Neural cell (in vitro differentiated cells): ENCODE measurements at regions not wholly inside any gene's neighbourhood (a gene's known extent, or its start where the extent isn't known, plus 50 kb on each side); places are given as distances from the start of the nearest gene placed in this dataset.

ENCODE experiments used
- EP300 ChIP-seq: fragments of 450-650 bp; conservative IDR thresholded peaks from 2 replicates; pipeline ENCODE4 v1.6.1; 2014; ENCODE audit warnings: antibody characterized with exemption, mild to moderate bottlenecking, moderate library complexity; ENCODE audit not compliant: poor library complexity, severe bottlenecking
- EZH2 ChIP-seq: fragments of 200-600, 300-800 bp; shearing (Covaris generic), sonication (generic); IDR thresholded peaks from 2 replicates; pipeline ENCODE4 v1.6.1; 2014; ENCODE audit warnings: antibody characterized with exemption, low read length, borderline replicate concordance, mild to moderate bottlenecking; ENCODE audit not compliant: insufficient read depth, poor library complexity, severe bottlenecking
- MXI1 ChIP-seq: fragments of 450-650 bp; conservative IDR thresholded peaks from 2 replicates; pipeline ENCODE4 v1.6.1; 2014; ENCODE audit warnings: antibody characterized with exemption, mild to moderate bottlenecking; ENCODE audit not compliant: poor library complexity, severe bottlenecking
- POLR2AphosphoS5 ChIP-seq: IDR thresholded peaks from 2 replicates; pipeline ENCODE4 v1.6.1; 2012
- SMC3 ChIP-seq: fragments of 450-650 bp; conservative IDR thresholded peaks from 2 replicates; pipeline ENCODE4 v1.6.1; 2014; ENCODE audit warnings: antibody characterized with exemption, mild to moderate bottlenecking, moderate library complexity; ENCODE audit not compliant: poor library complexity
- TAF1 ChIP-seq: IDR thresholded peaks from 2 replicates; pipeline ENCODE4 v1.6.1; 2012; ENCODE audit warnings: low read depth
- TF ChIP-seq, protein P1 (sequence below): fragments of 450-650 bp; IDR thresholded peaks from 2 replicates; pipeline ENCODE4 v1.5.1; 2014; ENCODE audit warnings: antibody characterized with exemption, mild to moderate bottlenecking, moderate library complexity; ENCODE audit not compliant: poor library complexity, severe bottlenecking
- TF ChIP-seq, protein P2 (sequence below): IDR thresholded peaks from 2 replicates; pipeline ENCODE4 v1.6.1; 2012; ENCODE audit warnings: borderline replicate concordance

DNA sequence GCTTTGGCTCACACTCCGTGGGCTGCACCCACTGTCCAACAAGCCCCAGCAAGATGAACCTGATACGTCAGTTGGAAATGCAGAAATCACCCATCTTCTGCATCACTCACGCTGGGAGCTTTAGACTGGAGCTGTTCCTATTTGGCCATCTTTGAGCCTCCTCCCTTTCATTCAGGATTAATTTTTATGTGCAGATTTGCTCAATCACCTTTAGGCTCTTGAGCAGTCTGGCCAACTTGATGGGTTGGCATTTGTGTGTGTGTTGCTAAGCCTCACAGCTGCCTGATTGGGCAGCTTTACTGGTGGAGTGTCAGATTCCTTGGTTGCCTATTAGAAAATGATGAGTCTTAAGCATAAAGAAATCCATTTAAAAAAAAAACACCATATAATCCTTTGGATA lies 236.1 kb downstream of the KIF20B start:
- TF ChIP-seq POLR2AphosphoS5 (no peak), TAF1 (no peak), EP300 (no peak), MXI1 (no peak), EZH2 (no peak), SMC3 (no peak)
- TF ChIP-seq, protein P1, sequence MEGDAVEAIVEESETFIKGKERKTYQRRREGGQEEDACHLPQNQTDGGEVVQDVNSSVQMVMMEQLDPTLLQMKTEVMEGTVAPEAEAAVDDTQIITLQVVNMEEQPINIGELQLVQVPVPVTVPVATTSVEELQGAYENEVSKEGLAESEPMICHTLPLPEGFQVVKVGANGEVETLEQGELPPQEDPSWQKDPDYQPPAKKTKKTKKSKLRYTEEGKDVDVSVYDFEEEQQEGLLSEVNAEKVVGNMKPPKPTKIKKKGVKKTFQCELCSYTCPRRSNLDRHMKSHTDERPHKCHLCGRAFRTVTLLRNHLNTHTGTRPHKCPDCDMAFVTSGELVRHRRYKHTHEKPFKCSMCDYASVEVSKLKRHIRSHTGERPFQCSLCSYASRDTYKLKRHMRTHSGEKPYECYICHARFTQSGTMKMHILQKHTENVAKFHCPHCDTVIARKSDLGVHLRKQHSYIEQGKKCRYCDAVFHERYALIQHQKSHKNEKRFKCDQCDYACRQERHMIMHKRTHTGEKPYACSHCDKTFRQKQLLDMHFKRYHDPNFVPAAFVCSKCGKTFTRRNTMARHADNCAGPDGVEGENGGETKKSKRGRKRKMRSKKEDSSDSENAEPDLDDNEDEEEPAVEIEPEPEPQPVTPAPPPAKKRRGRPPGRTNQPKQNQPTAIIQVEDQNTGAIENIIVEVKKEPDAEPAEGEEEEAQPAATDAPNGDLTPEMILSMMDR, result no peak
- TF ChIP-seq, protein P2, sequence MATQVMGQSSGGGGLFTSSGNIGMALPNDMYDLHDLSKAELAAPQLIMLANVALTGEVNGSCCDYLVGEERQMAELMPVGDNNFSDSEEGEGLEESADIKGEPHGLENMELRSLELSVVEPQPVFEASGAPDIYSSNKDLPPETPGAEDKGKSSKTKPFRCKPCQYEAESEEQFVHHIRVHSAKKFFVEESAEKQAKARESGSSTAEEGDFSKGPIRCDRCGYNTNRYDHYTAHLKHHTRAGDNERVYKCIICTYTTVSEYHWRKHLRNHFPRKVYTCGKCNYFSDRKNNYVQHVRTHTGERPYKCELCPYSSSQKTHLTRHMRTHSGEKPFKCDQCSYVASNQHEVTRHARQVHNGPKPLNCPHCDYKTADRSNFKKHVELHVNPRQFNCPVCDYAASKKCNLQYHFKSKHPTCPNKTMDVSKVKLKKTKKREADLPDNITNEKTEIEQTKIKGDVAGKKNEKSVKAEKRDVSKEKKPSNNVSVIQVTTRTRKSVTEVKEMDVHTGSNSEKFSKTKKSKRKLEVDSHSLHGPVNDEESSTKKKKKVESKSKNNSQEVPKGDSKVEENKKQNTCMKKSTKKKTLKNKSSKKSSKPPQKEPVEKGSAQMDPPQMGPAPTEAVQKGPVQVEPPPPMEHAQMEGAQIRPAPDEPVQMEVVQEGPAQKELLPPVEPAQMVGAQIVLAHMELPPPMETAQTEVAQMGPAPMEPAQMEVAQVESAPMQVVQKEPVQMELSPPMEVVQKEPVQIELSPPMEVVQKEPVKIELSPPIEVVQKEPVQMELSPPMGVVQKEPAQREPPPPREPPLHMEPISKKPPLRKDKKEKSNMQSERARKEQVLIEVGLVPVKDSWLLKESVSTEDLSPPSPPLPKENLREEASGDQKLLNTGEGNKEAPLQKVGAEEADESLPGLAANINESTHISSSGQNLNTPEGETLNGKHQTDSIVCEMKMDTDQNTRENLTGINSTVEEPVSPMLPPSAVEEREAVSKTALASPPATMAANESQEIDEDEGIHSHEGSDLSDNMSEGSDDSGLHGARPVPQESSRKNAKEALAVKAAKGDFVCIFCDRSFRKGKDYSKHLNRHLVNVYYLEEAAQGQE, result no peak
